ENCODE measurements at regions not wholly inside any gene's neighbourhood (a gene's known extent, or its start where the extent isn't known, plus 50 kb on each side); places are given as distances from the start of the nearest gene placed in this dataset.
A peak's percentile ranks its signal among the peaks of the same experiment; 100 is the strongest.
"Not testable (repeated sequence)": the region's sequence is repeated elsewhere in the genome, so short reads cannot be mapped to it uniquely, and the experiment has no call there.

DNA sequence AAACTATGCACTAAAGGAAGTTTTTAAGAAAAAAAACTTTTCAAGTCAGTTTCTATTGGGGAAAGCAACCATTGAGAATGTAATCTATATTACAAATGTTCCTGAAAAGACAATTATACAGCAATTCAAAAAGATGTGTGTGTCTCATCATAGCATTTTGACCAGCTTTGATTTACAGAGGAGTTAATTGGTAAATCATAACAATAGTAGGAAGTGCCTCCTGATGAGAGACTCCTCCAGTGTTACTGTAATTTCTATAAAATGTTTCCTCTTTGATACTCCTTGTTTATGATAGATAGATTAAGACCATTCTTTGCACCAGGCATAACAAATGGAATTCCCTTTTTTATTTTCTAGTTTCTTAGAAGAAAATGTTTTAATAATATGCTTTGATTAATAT, 249.9 kb downstream of the CALCRL start:
- no peak for DNase-seq

DNA sequence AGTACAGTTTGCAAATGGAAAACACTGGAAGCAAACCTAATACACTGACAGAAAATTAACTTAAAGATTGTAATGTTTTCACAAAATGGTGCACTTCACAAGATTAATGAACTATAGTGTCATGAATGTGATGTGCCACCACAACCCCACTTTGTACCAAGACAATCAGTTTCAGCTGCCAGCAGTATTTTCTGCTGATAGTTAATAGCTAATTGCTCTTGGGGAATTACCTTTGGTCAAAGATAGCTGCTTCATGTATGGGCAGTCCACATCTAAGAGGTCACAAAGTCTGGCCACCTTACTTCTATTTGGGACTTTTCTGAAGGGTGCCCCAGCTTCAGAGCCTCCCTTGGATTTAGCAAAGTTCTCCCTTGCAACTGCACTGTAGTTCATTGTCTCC, 254.0 kb downstream of the CALCRL start:
- DNase-seq = no peak

DNA sequence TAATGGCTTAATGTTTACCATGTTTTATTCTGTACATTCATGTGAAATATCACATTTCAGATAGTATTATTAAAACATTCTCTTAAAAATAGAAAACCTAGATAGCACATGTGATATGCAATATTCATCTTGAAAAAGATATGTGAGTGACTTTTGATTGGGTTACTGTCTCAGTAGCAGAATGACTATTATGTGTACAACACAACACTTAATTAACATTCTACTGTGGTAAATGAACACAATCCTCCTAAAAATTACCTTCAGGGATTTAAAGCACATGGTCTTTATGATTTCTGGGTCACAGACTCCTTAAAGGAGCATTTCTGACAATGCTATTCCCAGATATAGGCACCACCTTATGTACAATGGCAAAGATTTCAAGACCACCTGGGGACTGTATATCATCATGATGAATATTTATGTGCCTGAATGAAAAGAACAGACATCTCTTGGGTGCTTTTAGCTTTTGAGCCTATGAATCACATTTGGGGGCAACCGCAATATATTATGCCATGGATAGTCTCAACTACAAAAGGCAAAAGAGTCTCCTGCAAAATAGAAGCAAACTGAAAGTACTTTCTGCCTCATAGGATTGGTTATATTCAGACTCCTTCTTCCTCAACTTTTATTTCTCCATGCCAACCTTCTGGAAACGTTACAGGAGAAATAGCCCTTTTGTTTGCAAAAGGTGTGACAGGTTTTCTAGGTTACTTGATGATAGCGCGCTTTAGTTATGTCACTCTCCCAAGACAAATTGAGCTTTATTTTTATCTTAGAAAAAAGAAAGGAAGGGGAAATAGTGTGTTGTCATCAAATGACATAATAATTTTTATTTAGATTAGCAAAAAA, 259.0 kb downstream of the CALCRL start:
- DNase-seq = no peak

DNA sequence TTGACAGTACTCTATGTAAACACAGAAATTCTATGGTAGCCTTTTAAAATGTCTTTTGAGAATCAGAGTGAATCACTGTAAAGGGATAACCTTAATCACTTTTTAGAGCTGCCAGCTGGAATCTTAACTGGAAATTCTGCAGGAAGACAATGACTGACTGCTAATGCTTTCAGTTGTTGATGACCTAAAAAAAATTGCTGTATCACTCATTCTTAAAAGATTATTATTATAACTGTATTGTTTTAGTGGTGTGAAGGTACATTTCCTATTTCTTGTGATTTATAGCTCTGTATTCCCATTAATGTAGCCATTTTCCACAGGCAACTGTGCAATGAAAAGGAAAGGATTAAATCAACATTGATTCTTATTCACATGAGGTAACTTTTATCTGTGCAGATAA, 260.5 kb downstream of the CALCRL start:
- no peak for DNase-seq

DNA sequence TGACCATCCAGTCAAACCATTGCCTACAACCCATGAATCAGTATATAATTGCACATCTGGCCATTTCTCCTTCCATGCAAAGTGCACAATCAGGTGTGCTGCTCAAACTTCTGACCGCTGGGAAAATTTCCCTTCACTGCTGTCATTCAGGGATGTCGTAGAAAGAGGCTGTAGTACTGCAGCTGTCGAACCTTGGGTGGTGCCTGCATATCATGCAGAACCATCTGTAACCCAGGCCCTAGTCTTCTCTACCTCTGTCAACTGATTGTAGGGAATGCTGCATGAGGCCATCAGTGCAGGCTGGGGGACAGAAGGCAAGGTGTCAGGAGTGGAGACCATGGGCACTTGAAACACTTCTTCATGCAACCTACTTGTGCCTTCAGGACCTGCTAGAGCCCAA, 267.5 kb downstream of the CALCRL start:
- DNase-seq = no peak

DNA sequence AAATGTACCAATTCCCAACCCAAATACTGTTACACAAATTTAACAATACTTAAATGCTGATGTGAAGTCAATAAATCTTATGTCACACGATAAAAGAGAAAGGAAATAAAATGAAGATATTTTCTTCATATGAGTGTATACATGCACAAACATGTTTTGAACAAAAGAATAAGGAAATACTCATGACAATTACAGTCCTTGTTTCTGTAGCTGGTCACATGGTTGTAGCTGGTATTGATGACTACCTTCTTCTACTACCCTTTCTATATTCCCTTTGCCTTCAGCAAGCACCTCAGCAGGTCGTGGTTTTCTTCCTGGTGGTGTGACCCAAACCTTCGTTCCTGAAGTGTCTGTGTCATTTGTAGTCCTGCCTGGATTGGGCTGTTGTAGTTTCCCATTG, 269.2 kb downstream of the CALCRL start:
- DNase-seq = not testable (repeated sequence)

- no peak for DNase-seq
These were observed 270.8 kb downstream of the CALCRL start for GRCh38 chr2:187177253-187177652.

- DNase-seq = no peak
These were observed 273.5 kb downstream of the CALCRL start for GRCh38 chr2:187174582-187174981.

DNA sequence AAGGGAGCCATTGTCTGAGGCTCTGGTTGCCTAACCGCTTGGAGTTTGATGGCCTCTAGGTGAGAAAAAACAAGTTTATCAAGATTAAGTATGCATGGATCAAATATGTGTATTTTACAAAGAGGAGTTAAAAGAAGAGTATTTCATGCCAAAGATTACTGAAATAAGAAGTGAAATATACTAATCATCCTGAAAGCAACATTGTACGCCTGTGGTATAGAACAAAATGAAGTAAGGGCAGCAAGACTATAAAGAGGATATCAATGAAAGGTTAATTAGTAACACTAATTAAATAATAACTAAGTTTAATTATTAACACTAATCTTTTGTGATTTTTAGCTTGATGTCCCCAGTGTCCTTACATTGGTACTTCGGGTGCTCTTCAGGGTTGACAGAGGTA, 276.7 kb downstream of the CALCRL start:
- DNase-seq = no peak

DNA sequence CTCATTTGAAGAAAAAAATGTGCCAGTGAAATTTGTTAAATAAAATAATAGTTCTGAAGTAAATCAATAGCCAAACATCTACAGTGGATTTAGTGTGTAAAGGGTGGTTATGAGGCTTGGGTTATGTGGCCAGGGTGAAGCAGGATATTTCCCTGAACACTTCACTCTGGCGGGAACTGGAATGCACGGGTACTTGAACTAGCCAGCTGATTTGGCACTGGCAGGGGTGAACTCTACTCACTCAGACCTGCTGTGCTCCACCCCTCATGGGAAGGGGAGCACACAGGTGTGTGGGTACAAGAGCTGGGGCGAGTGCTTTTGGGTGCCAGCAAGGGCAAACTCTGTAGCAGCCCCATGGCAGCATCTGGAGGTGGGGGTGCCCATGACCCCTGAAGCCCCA, 278.2 kb downstream of the CALCRL start:
- no peak for DNase-seq

- no peak for DNase-seq
These were observed 279.0 kb downstream of the CALCRL start for GRCh38 chr2:187168720-187169713.

DNA sequence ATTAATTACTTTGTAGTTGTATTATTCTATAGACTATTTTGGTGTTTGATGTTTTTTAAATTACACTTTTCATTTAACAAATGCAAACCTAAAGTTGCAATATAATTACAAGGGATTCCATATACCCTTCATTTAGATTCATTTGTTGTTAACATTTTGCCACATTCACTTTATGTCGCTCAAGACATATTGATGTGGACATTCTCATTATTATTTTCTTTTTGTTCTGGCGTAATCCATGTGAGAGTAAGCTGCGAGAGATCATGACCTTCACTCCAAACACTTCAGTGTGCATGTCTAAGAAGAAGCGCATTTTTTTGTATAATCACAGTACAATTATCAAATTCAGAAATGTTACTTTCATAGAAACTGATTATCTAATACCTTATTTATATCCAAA, 280.6 kb downstream of the CALCRL start:
- DNase-seq = no peak

GRCh38 chr2:187165936-187166610, 282.0 kb downstream of the CALCRL start:
- DNase-seq = no peak

- no peak for DNase-seq
These were observed 289.6 kb downstream of the CALCRL start for GRCh38 chr2:187158452-187158851.

DNA sequence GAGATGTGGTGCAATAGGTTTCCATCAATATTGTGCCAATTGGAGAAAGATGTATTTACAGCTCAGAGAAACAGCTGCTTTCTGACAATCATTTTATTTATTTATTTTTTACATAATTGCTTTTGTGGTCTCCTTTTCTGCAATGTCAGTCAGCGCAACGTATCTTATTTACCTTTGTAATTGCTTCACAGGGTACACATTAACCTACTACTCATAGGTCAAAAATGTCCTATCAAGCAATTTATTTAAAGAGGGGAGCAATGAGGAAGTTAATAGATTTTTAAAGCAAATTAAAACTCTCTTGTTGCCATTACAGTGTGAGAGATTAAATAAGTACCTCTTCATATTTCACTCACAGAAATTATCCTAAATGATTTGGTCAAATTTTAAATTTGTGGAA, 291.0 kb downstream of the CALCRL start:
- DNase-seq = no peak

DNA sequence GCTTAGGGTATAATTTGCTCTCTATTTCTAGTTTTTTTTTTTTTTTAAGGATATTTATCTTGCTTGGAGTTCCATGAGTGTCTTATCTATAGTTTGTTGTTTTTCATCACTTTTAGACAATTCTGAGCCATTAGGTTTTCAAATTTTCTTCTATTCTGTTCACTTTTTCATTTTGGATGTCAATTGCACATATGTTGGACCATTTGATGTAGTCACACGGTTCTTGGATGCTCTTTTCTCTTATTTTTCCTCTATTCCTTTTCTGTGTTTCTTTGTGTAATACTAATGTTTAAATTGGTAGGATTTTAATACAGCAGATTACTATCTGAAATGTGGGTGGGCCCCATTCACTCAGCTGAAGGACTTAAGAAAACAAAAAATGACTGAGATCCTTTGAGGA, 292.6 kb downstream of the CALCRL start:
- no peak for DNase-seq

DNA sequence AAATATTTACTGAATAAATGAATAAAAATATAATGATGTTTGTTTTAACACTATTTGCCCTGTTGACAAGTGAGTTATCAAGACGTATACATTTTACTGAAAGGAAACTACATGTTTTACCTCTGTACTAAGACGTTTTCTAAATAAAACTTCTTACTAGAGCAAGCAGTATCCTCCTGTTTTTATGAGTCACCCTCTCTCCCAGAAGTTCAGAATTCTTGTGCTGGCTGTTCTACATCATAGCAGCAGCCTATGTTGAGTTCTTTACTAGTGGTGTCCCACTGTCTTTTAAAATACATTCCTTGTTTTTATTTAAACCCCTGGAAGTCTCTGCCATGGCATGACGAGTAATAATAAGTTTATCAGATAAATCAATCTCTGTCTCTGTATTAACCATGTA, 297.4 kb downstream of the CALCRL start:
- DNase-seq = peak; percentile 12

GRCh38 chr2:187148059-187148714, 299.2 kb upstream of the ZSWIM2 start:
- DNase-seq = no peak

DNA sequence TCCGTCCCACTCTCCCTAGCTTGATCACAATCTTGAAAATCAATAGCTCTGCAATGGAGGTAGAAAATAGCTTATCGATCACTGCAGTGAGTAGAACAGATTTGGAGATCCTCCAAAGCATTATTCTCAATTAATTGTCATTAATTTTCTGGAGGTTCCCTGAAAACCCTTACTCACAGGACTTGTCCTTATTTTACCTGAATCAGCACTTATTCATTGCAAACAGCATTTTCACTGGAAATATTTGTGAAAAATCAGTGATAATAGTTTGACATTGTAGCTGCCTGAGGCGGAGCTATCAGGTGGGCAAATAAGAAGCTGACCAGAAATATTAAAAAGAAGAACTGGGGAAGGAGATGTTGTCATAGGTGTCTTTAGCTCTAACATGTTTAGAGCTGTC, 294.6 kb upstream of the ZSWIM2 start:
- DNase-seq = no peak

DNA sequence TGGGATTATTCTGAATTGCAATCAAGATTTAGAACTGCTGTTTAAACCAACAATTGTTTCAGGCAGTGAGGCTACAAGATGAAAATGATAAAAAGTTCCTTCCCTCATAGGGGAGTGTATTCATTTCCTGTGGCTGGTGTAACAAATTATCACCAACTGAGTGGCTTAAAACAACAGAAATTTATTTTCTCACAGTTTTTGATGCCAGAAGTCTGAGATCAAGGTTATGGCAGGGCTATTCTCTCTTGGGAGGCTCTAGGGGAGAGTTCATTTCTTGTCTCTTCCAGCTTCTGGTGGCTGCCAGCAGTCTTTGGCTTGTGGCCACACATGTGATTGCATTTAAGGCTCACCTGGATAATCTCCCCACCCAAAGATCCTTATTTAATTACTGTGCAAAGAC, 290.5 kb upstream of the ZSWIM2 start:
- DNase-seq = no peak

DNA sequence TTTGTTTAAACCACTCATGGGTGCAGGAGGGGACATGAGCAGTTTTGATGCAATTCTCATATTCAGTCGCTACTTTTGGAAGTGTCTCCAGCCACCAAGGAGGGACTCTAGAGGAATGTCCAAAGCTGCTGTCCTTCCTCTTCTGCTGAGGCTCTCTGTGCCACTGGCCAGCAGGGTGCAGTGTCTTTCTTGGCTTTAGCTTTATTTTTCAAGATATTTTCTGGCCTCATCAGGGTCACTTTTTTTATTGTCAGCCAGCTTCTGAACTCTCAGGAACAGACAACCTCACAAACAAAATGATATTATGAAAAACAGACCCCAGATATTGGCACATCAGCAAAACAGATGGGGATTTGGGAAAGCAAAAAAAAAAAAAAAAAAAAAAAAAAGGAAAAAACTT, 289.3 kb upstream of the ZSWIM2 start:
- peak; percentile 43 for DNase-seq

DNA sequence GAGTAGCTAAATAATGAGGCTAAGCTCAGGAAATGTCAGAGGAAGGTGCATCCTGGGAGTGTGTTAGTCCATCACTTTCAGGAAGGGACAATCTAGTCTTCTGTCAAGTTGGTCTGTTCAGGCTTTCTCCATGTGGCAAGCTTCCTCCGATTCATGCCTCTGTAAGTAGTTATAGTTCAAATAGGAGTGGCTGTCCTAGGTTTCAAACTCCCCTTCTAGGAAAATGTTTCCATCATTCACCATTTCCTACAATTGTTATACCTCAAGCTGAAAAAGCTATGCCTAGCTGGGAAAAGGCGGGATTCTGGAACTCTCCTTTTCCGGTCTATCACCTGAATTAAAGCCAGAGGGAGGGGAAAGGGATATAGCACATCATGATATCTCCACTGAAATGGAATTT, 287.7 kb upstream of the ZSWIM2 start:
- no peak for DNase-seq

DNA sequence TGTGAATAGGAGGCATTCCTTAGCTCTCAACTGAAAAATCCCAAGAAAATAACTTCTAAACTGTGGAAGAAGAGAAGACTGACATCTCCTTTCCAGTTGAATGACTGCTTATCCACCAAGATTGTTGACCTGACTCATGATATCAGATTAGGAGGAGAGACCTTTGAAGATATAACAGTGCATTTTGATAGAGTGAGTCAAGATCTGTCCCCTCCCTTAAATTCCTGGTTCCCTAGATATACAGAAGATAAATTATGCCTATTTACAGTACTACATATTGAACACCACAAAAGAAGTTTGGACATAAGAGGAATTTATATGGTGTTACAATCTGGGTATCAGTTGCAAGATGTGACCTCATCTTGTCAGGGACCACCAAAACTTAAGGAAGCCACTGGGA, 285.3 kb upstream of the ZSWIM2 start:
- peak; percentile 11 for DNase-seq

Data from EL (cell line).